Hepatocyte (in vitro differentiated cells): ENCODE measurements at regions not wholly inside any gene's neighbourhood (a gene's known extent, or its start where the extent isn't known, plus 50 kb on each side); places are given as distances from the start of the nearest gene placed in this dataset.

Source experiments
- CTCF ChIP-seq: fragments of 200-600 bp; sonication (generic); IDR thresholded peaks from 2 replicates; pipeline ENCODE4 v1.5.1; 2016; ENCODE audit warnings: antibody characterized with exemption, mild to moderate bottlenecking; ENCODE audit not compliant: poor library complexity
- EZH2 ChIP-seq: fragments of 200-600 bp; sonication (generic); IDR thresholded peaks from 2 replicates; pipeline ENCODE4 v1.6.1; 2016; ENCODE audit warnings: antibody characterized with exemption, mild to moderate bottlenecking, borderline replicate concordance
- EZH2phosphoT487 ChIP-seq: fragments of 200-600 bp; sonication (generic); IDR thresholded peaks from one replicate; pipeline ENCODE4 v1.6.1; 2018; ENCODE audit warnings: antibody characterized with exemption, mild to moderate bottlenecking, low read depth, moderate library complexity; ENCODE audit not compliant: unreplicated experiment, severe bottlenecking

GRCh38 chr9:29390859-29391258 lies 1817.6 kb upstream of the C9orf72 start:
- no peak for TF ChIP-seq CTCF
- no peak for TF ChIP-seq EZH2
- no peak for TF ChIP-seq EZH2phosphoT487
